ENCODE measurements at regions not wholly inside any gene's neighbourhood (a gene's known extent, or its start where the extent isn't known, plus 50 kb on each side); places are given as distances from the start of the nearest gene placed in this dataset.
"Not testable (repeated sequence)": the region's sequence is repeated elsewhere in the genome, so short reads cannot be mapped to it uniquely, and the experiment has no call there.

DNA sequence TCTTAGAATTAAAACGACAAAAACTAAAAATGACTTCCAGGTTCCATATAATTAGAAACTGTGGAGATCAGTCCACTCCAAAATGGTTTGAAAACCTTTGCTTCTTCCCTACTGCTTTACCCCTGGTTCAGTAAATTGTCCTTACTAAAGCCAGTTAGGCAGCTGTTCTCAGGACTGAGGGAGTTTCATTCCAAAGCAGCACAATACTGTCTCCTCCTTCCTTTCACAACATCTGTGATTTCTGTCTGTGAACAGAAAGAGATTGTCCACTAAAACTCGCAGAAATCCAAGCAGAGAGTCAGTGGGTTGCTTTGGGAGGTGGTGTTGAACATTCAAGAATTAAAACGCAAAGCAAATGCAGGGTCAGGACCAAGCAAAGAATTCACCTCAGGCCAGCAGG, 740.8 kb upstream of the ZNF608 start:
- no peak for DNase-seq

DNA sequence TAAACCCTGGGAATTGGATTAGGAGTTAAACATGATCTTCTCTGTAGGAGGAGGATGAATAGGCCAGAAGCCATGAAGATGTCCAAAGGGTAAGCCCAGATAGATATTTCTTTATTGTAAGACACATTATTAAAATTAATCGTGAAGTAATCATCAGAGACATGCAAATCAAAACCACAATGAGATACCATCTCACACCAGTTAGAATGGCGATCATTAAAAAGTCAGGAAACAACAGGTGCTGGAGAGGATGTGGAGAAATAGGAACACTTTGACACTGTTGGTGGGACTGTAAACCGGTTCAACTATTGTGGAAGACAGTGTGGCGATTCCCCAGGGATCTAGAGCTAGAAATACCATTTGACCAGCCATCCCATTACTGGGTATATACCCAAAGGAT, 741.2 kb upstream of the ZNF608 start:
- not testable (repeated sequence) for DNase-seq

DNA sequence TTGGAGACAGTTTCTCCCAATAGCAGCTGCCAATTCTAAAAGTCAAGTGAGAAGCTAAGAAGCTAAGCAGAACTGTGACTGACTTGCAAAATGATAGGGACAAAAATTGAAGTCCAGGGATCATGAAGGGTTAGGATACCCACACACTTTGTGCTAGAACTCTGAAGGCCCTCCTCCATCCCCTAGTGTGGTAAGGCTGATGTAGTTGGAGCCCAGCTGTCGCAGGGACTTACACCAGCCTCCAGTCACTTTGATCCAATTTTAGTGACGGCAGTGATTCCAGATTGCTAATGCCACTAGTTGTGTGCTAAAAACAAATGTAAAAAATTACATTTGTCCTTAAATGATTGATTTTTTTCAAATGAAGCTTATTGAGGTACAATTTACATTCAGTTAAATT, 742.7 kb upstream of the ZNF608 start:
- no peak for DNase-seq

DNA sequence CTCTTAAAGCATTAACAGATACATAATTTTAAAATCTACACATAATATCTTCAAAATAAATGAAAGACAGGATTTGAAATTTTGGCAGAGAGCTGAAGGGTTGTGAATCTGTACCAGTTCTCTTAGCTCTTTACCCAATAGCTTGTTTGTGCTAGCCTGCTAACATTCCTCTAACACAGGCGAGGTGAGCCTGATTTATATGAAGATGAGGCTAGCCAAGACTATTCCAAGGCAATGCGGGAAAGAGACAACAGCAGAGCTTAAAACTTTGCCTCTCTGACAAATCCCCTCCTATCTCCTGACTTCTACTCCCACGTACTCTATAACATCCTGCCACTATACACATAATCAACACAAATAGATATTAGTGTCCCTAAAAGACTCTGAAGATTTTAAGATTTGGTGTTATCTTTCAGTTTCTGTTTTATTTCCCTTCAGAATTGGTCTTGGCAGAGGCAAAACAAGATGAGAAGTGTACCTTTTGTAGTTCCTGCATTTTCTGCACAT, 745.6 kb upstream of the ZNF608 start:
- no peak for DNase-seq

DNA sequence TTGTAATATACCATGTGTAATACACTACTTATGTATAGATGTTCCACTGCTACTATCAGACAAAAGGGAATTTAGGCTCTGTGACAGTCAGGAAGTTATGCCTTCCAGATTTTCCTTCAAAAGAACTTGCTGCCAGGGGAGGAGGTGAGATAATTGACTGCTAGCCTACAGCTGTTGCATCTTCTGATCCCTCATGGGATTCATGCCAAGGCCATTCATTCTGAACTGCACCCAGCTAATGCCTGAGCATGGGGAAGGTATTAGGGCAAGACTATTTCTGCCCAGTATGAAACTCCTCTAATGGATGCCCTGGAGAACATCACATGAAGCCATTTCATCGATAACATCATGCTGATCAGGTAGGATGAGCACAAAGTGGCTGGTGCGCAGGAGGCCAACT, 746.5 kb upstream of the ZNF608 start:
- DNase-seq, result no peak

DNA sequence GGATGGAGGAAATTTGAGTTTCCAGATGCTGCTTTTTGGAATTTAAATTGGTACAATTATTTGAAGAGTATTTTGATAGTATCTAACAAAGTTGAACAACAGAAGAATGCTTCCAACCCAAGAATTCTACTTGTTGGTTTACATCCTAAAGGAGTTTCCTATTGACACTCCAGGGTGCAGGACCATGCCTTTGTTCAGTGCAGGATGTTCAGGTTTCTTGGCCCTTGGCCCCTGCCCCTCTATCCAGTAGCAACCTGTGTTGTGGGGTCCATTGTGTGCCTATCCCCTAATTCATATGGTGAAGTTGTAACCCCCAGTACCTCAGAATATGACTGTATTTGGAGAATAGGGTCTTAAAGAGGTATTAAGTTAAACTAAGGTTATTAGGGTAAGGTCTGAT, 750.0 kb upstream of the ZNF608 start:
- DNase-seq, result no peak

DNA sequence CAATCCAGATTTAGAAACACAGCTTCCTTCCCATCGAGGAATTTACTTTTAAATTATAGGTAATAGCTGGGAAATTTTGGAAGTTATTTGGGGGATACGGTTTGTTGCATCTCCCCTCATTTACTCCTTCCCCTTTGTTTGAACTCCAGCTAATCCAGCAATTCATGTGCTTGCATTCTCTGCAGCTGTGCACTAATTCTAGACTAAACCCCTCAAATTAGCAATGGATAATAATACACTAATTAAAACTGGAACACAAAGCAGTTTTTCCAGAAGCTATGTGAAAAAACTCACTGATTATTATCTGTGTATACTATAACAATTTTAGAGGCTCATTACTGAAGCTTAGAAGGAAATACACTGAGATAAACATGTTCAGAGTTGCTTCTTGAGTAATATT, 751.2 kb upstream of the ZNF608 start:
- DNase-seq, result no peak

DNA sequence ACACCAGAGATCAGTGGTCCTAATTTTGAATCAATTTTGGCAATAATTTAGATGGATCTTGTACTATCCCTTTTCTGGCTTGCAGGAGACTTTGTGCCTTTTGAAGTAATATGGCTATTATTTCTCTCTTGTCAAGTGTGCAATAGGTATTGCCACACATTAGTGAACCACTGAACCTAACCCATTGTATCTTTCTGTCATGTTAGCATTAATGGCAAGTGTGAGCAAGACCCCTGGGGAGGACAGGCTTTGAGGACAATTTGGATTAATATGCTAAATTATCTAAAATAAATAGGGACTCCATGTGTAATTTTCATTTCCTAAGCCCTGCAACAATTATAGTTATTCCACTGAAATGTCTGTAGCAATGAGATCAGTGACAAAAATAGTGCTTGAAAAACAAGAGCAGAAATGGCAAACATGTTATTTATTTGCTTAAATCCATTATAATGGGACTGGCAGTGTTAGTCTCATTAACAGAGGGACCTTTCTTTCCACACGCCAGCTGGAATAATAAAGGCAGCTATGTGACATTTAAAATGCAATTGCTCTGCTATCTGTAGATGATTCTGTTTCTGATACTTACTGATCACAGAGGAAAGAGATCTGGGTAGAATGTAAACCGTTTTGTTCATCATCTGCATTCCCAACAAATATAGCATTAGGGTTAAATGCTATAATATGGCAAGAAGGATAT, 753.3 kb upstream of the ZNF608 start:
- no peak for DNase-seq

DNA sequence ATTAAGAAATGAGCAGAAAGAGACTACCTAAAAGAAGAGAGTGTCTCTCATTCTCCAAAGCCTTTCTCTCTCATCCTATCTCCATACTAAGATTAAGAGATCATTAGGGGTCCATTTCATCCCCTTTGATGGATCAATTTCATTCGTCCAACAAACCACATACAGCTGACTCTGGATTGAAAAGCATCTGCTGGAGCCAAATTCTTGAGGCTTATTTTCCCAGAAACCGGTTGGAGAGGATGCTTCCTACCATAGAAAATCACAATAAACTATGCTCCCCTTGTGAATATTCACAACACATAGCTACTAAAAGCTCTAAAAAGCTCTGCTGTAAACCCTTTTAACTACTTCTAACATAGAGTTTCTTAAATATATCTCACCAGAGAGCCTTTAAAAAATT, 755.0 kb upstream of the ZNF608 start:
- no peak for DNase-seq

DNA sequence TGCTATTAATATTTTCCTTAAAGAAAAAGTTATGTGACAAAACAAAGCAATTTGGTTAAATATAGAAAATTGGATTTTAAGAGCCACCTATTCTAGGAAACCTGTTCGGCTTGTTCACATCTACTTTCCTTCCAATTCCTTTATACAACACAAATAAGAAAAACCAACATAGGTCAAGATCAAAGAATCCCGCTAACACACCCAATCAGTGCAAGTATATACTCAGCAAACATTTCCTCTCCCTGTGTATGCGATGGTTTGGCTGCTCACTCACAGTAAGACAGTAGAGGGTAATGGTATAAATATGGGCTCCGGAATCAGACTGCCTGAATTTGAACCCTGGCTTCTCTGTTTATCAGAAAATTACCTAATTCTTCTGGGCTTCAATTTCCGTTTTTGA, 757.5 kb upstream of the ZNF608 start:
- peak; percentile 23 for DNase-seq

DNA sequence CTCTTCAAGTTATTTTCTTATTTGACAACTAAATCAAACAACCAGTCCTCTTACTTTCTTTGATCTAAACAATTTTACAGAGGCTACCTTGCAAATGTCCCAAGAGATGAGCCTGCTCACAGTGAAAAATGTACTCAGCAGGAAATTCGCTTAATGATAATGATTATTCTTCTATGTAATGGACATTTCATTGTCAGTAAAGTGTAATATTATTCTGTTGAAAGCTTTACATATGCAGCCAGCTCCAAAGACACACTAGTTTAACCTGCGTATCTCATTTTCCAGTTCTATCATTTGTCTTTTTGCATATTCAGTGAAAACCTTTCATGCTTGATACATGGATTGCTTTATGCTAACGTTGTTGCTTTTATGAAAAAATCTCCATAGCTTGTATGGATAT, 758.7 kb upstream of the ZNF608 start:
- no peak for DNase-seq

DNA sequence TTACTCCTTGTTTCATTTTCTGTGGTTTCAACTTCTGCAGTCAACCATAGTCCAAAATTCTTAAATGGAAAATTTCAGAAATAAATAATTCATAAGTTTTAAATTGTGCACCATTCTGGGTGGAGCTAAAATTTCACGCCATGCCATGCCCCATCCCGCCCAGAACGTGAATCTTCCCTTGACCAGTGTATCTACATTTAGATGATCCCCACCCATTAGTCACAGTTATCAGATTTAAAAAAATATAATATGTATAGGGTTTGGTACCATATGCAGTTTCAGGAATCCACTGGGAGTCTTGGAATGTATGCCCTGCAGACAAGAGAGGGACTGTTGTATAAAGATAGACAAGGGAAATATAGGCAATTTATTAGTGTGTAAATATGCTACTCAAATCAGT, 759.7 kb upstream of the ZNF608 start:
- DNase-seq, result no peak

DNA sequence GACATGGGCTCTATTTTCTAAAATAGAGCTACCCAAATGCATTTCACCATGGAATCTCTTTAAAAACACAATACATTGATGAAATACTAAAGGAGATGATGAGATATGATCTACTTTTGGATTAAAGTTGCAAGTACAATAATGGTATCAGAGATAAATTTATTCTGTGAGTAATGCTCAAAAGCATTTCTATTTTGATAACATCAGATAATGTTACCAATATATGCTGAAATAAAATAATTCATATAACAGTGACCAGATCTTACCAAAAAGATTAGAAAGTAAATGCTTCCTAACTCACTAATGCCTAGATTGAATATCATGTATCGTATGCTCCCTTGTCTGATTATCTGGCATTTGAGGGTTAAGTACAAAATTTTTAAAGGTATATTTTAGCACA, 761.8 kb upstream of the ZNF608 start:
- no peak for DNase-seq

DNA sequence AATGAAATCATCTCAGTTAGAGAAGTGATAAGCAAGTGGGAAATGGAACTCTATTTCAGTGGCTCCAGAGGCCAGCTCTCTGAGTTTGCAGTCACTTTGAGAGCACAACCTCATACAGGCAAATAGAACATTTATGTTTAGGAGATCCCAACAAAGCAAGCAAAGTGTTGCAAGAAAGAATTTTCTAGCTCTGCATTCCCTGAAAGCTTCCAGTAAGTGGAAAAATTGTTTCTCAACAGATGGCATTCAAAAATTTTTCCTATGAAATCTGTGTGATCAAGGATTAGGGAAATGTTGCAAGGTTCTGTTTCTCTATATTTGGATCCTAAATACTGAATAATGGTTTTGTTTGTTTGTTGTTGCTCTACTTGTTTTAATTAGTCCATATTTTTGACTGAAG, 764.2 kb upstream of the ZNF608 start:
- no peak for DNase-seq

DNA sequence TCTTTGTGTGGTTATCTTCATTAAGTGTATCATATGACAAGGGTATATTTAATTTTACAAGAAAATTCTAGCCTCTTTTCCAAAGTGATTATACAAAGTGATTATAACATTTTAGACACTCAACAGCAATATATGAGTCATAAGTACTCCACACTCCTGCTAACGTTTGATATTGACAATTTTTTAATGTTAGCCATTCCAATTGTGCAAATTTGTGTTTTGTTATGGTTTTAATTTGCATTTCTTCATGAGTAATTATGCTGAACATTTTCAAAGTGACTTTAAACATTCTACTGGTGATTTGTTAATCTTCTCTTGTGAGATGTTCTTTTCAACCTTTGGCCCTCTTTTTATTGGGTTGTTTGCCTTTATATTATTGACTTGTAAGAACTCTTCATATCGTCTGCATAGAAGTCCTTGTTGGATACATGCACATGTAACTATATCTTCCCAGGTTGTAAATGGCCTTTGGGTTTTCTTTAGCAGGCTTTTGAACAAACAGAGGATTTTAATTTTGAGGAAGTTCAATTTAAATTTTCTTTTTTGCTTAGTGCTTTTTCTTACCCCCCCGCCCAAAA, 771.6 kb upstream of the ZNF608 start:
- DNase-seq, result no peak

DNA sequence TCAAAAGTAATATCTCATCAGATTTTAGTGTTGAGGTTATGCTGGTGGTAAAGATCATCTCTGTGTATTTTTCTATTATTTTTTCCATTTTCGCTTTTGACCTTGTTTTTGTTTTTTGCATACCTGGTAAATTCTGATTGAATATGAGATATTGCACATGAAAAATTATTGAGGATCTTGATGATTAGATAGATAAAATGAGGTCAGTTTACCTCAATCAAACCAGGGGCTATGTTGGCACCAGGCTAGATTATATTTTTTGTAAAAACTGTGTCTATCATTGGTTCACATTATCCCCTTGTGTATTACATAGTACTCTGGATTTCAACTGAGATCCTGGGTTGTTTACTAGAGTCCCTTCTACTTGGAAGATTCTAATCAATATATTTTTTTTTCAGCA, 774.9 kb upstream of the ZNF608 start:
- DNase-seq, result no peak

DNA sequence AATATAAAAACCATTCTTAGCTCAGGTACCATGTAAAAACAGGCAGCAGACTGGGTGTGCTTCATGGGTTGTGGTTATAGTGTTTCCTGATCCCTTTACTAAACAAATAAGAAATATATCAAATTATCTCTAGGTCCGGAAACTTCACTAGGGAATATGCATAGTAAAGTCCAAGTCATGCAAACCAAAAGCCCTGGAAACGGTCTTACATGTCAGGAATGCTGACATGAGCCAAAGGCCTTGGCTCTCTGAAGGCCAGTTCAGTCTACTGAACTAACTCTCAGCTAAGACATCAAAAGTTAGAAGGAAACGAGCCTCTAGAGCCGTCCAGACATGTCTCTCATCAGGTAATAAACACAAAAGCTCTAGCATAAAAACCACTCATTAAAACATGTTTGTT, 778.9 kb upstream of the ZNF608 start:
- DNase-seq, result no peak

DNA sequence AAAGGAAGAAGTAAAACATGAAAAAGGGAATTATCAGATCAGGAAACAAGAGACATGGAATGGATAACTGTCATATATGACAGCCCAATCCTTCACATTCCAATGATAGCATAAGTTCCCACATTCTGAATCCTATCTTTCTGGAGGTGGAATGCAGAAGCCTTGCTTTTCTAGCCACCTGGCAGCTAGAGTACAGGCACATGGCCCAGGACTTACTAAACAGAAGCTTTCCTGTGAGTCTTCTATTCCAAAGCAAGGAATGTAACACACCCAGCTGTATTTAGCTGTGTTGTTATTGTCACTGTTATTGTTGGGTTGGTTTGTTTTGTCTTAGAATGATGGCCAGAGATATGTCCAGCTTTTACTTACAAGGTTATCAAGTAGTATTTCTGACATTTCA, 780.5 kb upstream of the ZNF608 start:
- no peak for DNase-seq

DNA sequence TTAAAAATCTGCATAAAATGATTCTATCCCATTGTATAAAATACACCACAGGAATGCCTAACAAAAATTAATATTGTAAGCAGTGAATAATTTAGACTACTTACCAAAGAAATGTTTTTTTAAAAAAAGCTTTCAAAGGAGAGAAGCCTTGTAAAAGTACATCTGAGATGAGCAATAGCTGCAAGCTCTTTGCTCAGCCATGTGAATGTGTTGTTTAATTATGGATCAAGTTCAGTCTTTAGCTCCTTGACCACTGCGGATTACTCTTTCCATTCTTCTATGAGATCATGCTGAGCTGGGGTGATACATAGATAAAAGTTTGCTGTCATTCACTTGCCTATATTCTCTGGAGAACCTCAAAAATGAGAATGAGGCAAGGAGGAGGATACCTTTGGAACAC, 782.4 kb upstream of the ZNF608 start:
- no peak for DNase-seq

DNA sequence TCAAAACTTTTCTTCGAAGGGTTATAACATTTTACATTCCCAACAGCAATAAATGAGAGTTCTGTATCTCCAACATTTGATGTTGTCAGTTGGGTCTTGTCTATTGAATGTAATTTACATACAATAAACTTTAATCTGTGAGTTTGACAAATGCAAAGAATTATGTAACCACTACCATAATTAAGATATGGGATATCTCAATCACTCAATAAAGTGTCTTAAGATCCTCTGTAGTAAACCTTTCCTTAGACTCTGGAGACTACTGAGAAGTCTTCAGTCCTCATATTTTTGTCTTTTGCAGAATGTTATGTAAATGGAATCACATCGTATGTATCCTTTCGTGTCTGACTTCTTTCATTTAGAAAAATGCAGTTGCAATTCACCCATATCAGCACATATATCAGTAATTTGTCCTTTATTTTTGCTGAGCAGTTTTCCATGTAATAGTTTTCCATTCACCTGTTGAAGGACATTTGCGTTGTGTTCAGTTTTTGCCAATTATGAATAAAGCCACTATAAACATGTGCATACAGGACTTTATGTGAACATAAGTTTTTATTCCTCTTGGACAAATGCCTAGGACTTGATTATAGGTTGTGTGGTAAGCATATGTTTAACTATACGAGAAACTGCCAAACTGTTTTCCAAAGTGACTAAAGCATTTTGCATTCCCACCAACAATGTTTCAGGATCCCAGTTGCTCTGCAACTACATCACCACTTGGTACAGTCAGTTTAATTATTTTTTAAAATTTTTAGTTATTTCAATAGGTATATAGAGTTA, 784.6 kb upstream of the ZNF608 start:
- no peak for DNase-seq

DNA sequence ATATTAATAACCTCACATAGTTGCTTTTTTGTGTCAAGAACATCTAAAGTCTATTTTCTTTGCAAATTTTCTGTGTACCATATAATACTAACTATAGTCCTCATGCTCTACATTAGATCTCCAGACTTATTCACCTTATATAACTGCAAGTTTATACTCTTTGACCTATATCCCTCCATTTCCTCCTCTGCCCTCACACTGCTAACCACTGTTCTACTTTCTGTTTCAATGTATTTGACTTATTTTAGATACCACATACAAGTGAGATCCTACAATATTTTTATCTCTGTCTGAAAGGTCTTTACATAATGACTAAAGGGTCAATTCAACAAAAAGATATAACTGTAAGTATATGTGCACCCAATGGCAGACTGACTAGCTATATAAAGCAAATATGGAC, 789.7 kb upstream of the ZNF608 start:
- no peak for DNase-seq

DNA sequence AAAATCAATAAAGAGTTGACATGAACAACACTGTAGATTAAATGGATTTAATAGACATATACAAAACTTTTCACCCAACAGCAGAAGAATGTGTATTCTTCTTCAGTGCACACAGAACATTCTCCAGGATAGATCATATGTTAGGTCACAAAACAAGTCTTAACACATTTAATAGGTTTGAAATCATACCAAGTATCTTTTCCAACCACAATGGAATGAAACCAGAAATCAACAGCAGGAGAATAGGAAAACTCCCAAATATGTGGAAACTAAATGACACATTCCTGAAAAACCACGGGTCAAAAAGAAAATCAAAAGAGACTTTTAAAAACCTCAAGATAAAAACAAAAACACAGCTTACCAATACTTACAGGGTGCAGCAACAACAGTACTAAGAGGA, 790.1 kb upstream of the ZNF608 start:
- DNase-seq, result no peak

DNA sequence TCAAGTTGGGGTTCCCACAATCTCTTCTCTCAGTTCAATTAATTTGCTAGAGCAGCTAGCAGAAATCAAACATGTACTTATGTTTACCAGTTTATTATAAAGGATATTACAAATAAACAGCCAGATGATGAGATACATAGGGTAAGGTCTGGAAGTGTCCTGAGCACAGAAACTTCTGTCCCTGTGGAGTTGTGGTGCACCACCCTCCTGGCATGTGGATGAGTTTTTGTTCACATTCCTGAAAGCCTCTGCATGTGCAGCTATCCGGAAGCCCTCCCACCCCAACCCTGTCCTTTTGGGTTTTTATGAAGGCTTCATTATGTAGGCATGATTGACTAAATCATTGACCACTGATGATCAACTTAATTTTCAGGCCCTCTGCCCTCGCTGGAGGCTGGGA, 791.2 kb upstream of the ZNF608 start:
- DNase-seq, result no peak

DNA sequence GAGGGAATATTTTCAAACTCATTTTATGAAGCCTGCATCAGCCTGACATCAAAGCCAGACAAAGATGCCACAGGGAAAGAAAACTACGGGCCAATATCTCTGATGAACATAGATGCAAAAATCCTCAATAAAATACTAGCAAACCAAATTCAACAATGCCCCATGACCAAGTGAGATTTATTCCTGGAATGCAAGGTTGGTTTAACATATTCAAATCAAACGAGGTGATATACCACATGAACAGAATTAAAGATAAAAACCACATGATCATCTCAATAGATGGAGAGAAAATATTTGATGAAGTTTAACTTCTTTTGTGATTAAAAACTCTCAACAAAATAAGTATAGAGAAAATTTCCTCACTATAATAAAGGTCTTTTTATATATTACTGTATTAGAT, 792.0 kb upstream of the ZNF608 start:
- DNase-seq, result peak; percentile 10

Data from DMS53 (cell line).